DND-41 (cell line): ENCODE measurements at regions not wholly inside any gene's neighbourhood (a gene's known extent, or its start where the extent isn't known, plus 50 kb on each side); places are given as distances from the start of the nearest gene placed in this dataset.

ENCODE experiments used
- ATAC-seq: fragments of 200-7000 bp; cut with Tn5 transposase; 3 replicates; pipeline ENCODE4 v1.9.1; 2021; ENCODE audit warnings: low read depth; ENCODE audit not compliant: insufficient read depth
- DNase-seq: peaks from one replicate; pipeline ENCODE4 v3.0.0-alpha.2; 2020
- H2AFZ ChIP-seq: 2 replicates; pipeline ENCODE4 v1.6.0; 2012; ENCODE audit warnings: low read depth, low read length
- H3K27ac ChIP-seq: 2 replicates; pipeline ENCODE4 v1.5.1; 2012; ENCODE audit warnings: low read length, inconsistent platforms
- H3K27me3 ChIP-seq: fragments of 200-600 bp; sonication (generic); 2 replicates; pipeline ENCODE4 v1.6.0; 2012; ENCODE audit warnings: low read length, mild to moderate bottlenecking, inconsistent platforms; ENCODE audit not compliant: insufficient read depth, poor library complexity
- H3K36me3 ChIP-seq: 2 replicates; pipeline ENCODE4 v1.5.1; 2012; ENCODE audit warnings: low read length, inconsistent platforms; ENCODE audit not compliant: insufficient read depth
- H3K4me1 ChIP-seq: 2 replicates; pipeline ENCODE4 v1.5.1; 2012; ENCODE audit warnings: mild to moderate bottlenecking, low read length; ENCODE audit not compliant: insufficient read depth
- H3K4me2 ChIP-seq: 2 replicates; pipeline ENCODE4 v1.6.0; 2012; ENCODE audit warnings: mild to moderate bottlenecking, moderate library complexity, low read length, inconsistent platforms; ENCODE audit not compliant: insufficient read depth
- H3K4me3 ChIP-seq, 2 experiments: fragments of 200-600 bp in 1 of 2; shearing (Covaris generic) in 1 of 2; 2 replicates each; pipeline ENCODE4 v1.5.1; 2012 to 2016; ENCODE audit warnings: inconsistent platforms in 2 of 2, low read length in 2 of 2, mild to moderate bottlenecking in 2 of 2, low read depth in 1 of 2, moderate library complexity in 1 of 2
- H3K79me2 ChIP-seq: 2 replicates; pipeline ENCODE4 v1.6.0; 2012; ENCODE audit warnings: low read length, inconsistent platforms; ENCODE audit not compliant: insufficient read depth
- H3K9ac ChIP-seq: 2 replicates; pipeline ENCODE4 v1.6.0; 2012; ENCODE audit warnings: low read depth, mild to moderate bottlenecking, inconsistent platforms, low read length, moderate library complexity
- H3K9me3 ChIP-seq: 2 replicates; pipeline ENCODE4 v1.5.1; 2012; ENCODE audit warnings: low read length, moderate library complexity, mild to moderate bottlenecking, inconsistent platforms; ENCODE audit not compliant: insufficient read depth, severe bottlenecking
- H4K20me1 ChIP-seq: 2 replicates; pipeline ENCODE4 v1.6.0; 2012; ENCODE audit warnings: low read length; ENCODE audit not compliant: insufficient read depth
- EZH2 ChIP-seq: IDR thresholded peaks from 3 replicates; pipeline ENCODE4 v1.6.1; 2012; ENCODE audit warnings: borderline replicate concordance, low read depth, mild to moderate bottlenecking, moderate library complexity, low read length, inconsistent platforms; ENCODE audit not compliant: severe bottlenecking
- TF ChIP-seq, protein P1 (sequence below): IDR thresholded peaks from 2 replicates; pipeline ENCODE4 v1.5.1; 2012; ENCODE audit warnings: borderline replicate concordance, low read length, moderate library complexity, mild to moderate bottlenecking; ENCODE audit not compliant: poor library complexity, severe bottlenecking; ENCODE audit errors: extremely low read depth

- no peaks in the 10 kb centered on the region for H4K20me1 ChIP-seq
- H3K27ac ChIP-seq, result no peak overlapping the region
- no peaks in the 10 kb centered on the region for H3K36me3 ChIP-seq
- ATAC-seq (no peak), DNase-seq (no peak)
- TF ChIP-seq, protein P1, sequence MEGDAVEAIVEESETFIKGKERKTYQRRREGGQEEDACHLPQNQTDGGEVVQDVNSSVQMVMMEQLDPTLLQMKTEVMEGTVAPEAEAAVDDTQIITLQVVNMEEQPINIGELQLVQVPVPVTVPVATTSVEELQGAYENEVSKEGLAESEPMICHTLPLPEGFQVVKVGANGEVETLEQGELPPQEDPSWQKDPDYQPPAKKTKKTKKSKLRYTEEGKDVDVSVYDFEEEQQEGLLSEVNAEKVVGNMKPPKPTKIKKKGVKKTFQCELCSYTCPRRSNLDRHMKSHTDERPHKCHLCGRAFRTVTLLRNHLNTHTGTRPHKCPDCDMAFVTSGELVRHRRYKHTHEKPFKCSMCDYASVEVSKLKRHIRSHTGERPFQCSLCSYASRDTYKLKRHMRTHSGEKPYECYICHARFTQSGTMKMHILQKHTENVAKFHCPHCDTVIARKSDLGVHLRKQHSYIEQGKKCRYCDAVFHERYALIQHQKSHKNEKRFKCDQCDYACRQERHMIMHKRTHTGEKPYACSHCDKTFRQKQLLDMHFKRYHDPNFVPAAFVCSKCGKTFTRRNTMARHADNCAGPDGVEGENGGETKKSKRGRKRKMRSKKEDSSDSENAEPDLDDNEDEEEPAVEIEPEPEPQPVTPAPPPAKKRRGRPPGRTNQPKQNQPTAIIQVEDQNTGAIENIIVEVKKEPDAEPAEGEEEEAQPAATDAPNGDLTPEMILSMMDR, result no peak
- TF ChIP-seq EZH2, result no peak
- H2AFZ ChIP-seq, result no peak overlapping the region
- no peaks in the 10 kb centered on the region for H3K27me3 ChIP-seq
- H3K9me3 ChIP-seq, result no peaks in the 10 kb centered on the region
- no peaks in the 10 kb centered on the region for H3K79me2 ChIP-seq
- no peak overlapping the region for H3K4me2 ChIP-seq
- H3K9ac ChIP-seq, result no peak overlapping the region
- no peak overlapping the region for H3K4me3 ChIP-seq
- no peaks in the 10 kb centered on the region for H3K4me1 ChIP-seq
Measured at GRCh38 chr3:134084242-134084950, 54.7 kb upstream of the SLCO2A1 start.

DNA sequence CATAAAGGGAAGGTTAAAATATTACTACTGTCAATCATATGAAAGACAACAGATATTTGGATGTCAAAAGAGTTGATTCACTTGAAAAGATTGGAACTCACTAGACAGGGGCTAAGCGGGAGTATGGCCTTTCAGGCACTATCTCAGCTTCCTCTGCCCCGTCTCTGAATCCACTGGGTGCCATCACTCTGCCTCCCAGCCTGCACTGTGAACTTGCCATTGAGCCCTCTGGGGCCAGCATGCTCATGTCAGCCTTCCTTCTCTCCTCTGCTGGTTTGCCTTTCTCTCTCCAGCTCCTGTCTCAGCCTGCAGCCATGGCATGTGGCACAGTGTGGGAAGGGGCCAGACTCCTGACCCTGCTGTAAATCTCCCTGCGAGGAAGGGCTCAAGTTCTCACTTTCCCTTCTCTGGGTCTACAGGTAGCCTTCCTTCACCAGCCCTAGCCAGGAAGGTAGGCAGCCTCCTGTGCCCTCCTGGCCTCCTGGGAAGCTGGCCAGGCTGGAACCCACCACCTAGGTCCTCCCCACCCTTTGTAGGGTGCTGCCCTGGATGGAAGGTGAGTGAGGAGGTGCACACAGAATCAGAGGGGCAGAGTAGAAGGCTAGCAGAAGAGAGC, 54.0 kb upstream of the SLCO2A1 start:
- Histone ChIP-seq H3K27ac (no peak overlapping the region), H3K4me1 (no peaks in the 10 kb centered on the region), H3K9ac (no peak overlapping the region), H2AFZ (no peak overlapping the region), H4K20me1 (no peaks in the 10 kb centered on the region), H3K4me2 (no peak overlapping the region), H3K36me3 (no peaks in the 10 kb centered on the region), H3K79me2 (no peaks in the 10 kb centered on the region), H3K4me3 (no peak overlapping the region), H3K27me3 (no peaks in the 10 kb centered on the region), H3K9me3 (no peaks in the 10 kb centered on the region)
- TF ChIP-seq EZH2, result no peak
- TF ChIP-seq, protein P1, result no peak
- no peak for DNase-seq
- ATAC-seq, result no peak

DNA sequence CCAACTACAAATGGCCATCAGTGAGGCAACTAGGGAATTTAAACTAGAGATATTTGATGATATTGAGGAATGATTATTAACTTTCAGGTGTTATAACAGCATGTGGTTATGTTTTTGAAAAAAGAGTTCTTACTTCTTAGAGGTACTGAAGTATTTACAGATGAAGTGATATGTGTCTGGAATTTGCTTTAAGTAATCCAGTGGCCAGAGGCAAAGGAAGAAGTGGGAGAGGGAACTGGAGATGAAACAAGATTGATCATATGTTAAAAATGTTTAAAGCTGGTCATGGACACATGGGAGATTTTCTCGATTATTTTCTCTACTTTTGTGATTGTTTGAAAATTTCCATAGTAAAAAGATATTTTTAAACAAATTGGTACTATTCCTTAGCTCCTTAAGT, 53.3 kb upstream of the SLCO2A1 start:
- ATAC-seq (no peak), DNase-seq (no peak)
- Histone ChIP-seq H3K27ac (no peak overlapping the region), H2AFZ (no peak overlapping the region), H3K27me3 (no peaks in the 10 kb centered on the region), H4K20me1 (no peaks in the 10 kb centered on the region), H3K9me3 (no peaks in the 10 kb centered on the region), H3K36me3 (no peaks in the 10 kb centered on the region), H3K9ac (no peak overlapping the region), H3K4me3 (no peak overlapping the region), H3K4me2 (no peak overlapping the region), H3K79me2 (no peaks in the 10 kb centered on the region), H3K4me1 (no peaks in the 10 kb centered on the region)
- TF ChIP-seq EZH2, result no peak
- TF ChIP-seq, protein P1, result no peak
